ENCODE measurements at regions not wholly inside any gene's neighbourhood (a gene's known extent, or its start where the extent isn't known, plus 50 kb on each side); places are given as distances from the start of the nearest gene placed in this dataset.

GRCh38 chr13:64847767-64848166 lies 2382.4 kb downstream of the PCDH9 start:
- Histone ChIP-seq H4K5ac (ENCODE audit: low read depth, low read length) (no peak overlapping the region), H3K23ac (ENCODE audit: low read depth, low read length) (no peak overlapping the region), H2BK15ac (ENCODE audit: low read depth, low read length) (no peak overlapping the region), H3K79me1 (ENCODE audit: low read depth in 1 of 2, low read length in 2 of 2) (no peaks in the 10 kb centered on the region), H3K18ac (ENCODE audit: low read depth, low read length) (no peak overlapping the region), H3K9me3 (ENCODE audit: control insufficient read depth, insufficient read depth, low read length) (no peaks in the 10 kb centered on the region), H4K20me1 (ENCODE audit: insufficient read depth, low read length) (no peaks in the 10 kb centered on the region), H3K9me1 (ENCODE audit: insufficient read depth, low read length) (0 out of 2 replicates have a peak, but pooled peaks cover 3% of the 10 kb centered on the region), H4K8ac (ENCODE audit: low read depth in 2 of 2, low read length in 2 of 2) (no peak overlapping the region), H3K4me3 (ENCODE audit: insufficient read depth, low read depth, low read length) (no peak overlapping the region), H3K56ac (ENCODE audit: extremely low read depth, insufficient read depth, low read length) (no peak overlapping the region), H2AK9ac (replicated peaks; ENCODE audit: low read depth, low read length, poor library complexity) (no peak overlapping the region), H3K9ac (ENCODE audit: low read depth, low read length) (no peak overlapping the region), H3K4ac (ENCODE audit: low read depth, low read length) (no peak overlapping the region), H3K4me1 (ENCODE audit: control insufficient read depth, insufficient read depth, low read length) (no peaks in the 10 kb centered on the region), H3K14ac (replicated peaks; ENCODE audit: low read depth, low read length) (no peak overlapping the region), H2AFZ (replicated peaks; ENCODE audit: low read length, poor library complexity) (no peak overlapping the region), H3K36me3 (ENCODE audit: control insufficient read depth, insufficient read depth, low read length) (no peaks in the 10 kb centered on the region), H3K4me2 (ENCODE audit: low read depth, low read length) (no peak overlapping the region), H3K27ac (ENCODE audit: insufficient read depth, low read length) (no peak overlapping the region), H2AK5ac (ENCODE audit: low read depth, low read length) (no peak overlapping the region), H2BK5ac (ENCODE audit: low read depth, low read length, poor library complexity, severe bottlenecking) (no peak overlapping the region), H4K91ac (ENCODE audit: insufficient read depth, low read depth, low read length) (no peak overlapping the region), H2BK20ac (ENCODE audit: low read depth, low read length) (no peak overlapping the region), H2BK120ac (ENCODE audit: low read depth, low read length) (no peak overlapping the region), H3K27me3 (ENCODE audit: control insufficient read depth, insufficient read depth, low read length) (no peaks in the 10 kb centered on the region)
- no peak for ATAC-seq (ENCODE audit: low read depth)
- CTCF ChIA-PET, result interaction anchor here (1.0 kb wide), 1 partner anchor 9 kb away, joined by 3 read pairs; no protein-coding TSS in a partner anchor
- no peak for DNase-seq
- POLR2A ChIA-PET (ENCODE audit: unreplicated experiment), result no interaction called here
- dilution Hi-C loops (cut with HindIII; ENCODE audit: low sequenced_read_pairs, unreplicated experiment) (no loop called here), in situ Hi-C loops (cut with MboI; ENCODE audit: low sequenced_read_pairs) (no loop called here), intact Hi-C loops (cut with micrococcal nuclease) (no loop called here)
- TF ChIP-seq SMC3 (IDR thresholded peaks at IDR 0.05; ENCODE audit: low read depth, low read length), result no peak
- no peak for TF ChIP-seq MXI1 (IDR thresholded peaks at IDR 0.05; ENCODE audit: borderline replicate concordance, low read depth, low read length)
- TF ChIP-seq FOS (IDR thresholded peaks at IDR 0.05; ENCODE audit: low read depth, low read length), result no peak
- TF ChIP-seq NFE2L2 (IDR thresholded peaks at IDR 0.05; ENCODE audit: low read depth, low read length), result no peak
- no peak for TF ChIP-seq BHLHE40 (IDR thresholded peaks at IDR 0.05; ENCODE audit: low read depth, low read length)
- no peak for TF ChIP-seq RFX5 (IDR thresholded peaks at IDR 0.05; ENCODE audit: low read depth, low read length)
- no peak for TF ChIP-seq RCOR1 (IDR thresholded peaks at IDR 0.05; ENCODE audit: insufficient replicate concordance, low read length)
- no peak for TF ChIP-seq CEBPB (IDR thresholded peaks at IDR 0.05; ENCODE audit: low read depth, low read length)
- TF ChIP-seq CTCF (conservative IDR thresholded peaks at IDR 0.05; ENCODE audit: low read depth, low read length), result no peak
- no peak for TF ChIP-seq ELK1 (IDR thresholded peaks at IDR 0.05; ENCODE audit: borderline replicate concordance, low read depth, low read length)
- TF ChIP-seq POLR2A (IDR thresholded peaks at IDR 0.05; ENCODE audit: low read depth, low read length), result no peak
- no peak for TF ChIP-seq MAZ (IDR thresholded peaks at IDR 0.05; ENCODE audit: borderline replicate concordance, low read depth, low read length)
- no peak for TF ChIP-seq MAFK (IDR thresholded peaks at IDR 0.05; ENCODE audit: low read depth, low read length)
- no peak for TF ChIP-seq CHD1 (IDR thresholded peaks at IDR 0.05; ENCODE audit: low read depth, low read length)
- no TSS peak for BruUV-seq (replicated peaks)
- WGBS, 2 experiments (ENCODE audit: extremely low coverage in 2 of 2, insufficient read length in 1 of 2), result 76% methylated on average over 2 of the region's 6 CpGs; no CpG with 5 or more reads in 1 of the 2 experiments
